WTC11 (cell line): ENCODE measurements at regions not wholly inside any gene's neighbourhood (a gene's known extent, or its start where the extent isn't known, plus 50 kb on each side); places are given as distances from the start of the nearest gene placed in this dataset.

Experiments
- CTCF ChIP-seq: fragments of 200-600 bp; IDR thresholded peaks from 2 replicates; pipeline ENCODE4 v1.8.0; 2022; ENCODE audit warnings: antibody characterized with exemption
- FOXP1 ChIP-seq: sonication (generic); formaldehyde crosslinking; IDR thresholded peaks from 2 replicates; pipeline ENCODE4 v1.8.0; 2022; ENCODE audit warnings: missing genetic modification reagents, mild to moderate bottlenecking, moderate library complexity, borderline replicate concordance
- HMGXB4 ChIP-seq: sonication (generic); formaldehyde crosslinking; IDR thresholded peaks from 2 replicates; pipeline ENCODE4 v1.8.1; 2023; ENCODE audit warnings: mild to moderate bottlenecking, moderate library complexity, missing genetic modification reagents
- USF1 ChIP-seq: sonication (generic); formaldehyde crosslinking; IDR thresholded peaks from 2 replicates; pipeline ENCODE4 v1.8.0; 2022; ENCODE audit warnings: mild to moderate bottlenecking, missing genetic modification reagents
- TF ChIP-seq, protein P1 (sequence below): sonication (generic); formaldehyde crosslinking; IDR thresholded peaks from 2 replicates; pipeline ENCODE4 v1.8.1; 2023; ENCODE audit warnings: mild to moderate bottlenecking, missing genetic modification reagents
- TF ChIP-seq, protein P2 (sequence below): sonication (generic); formaldehyde crosslinking; IDR thresholded peaks from 2 replicates; pipeline ENCODE4 v1.8.1; 2023; ENCODE audit warnings: mild to moderate bottlenecking, missing genetic modification reagents

- TF ChIP-seq, protein P1, sequence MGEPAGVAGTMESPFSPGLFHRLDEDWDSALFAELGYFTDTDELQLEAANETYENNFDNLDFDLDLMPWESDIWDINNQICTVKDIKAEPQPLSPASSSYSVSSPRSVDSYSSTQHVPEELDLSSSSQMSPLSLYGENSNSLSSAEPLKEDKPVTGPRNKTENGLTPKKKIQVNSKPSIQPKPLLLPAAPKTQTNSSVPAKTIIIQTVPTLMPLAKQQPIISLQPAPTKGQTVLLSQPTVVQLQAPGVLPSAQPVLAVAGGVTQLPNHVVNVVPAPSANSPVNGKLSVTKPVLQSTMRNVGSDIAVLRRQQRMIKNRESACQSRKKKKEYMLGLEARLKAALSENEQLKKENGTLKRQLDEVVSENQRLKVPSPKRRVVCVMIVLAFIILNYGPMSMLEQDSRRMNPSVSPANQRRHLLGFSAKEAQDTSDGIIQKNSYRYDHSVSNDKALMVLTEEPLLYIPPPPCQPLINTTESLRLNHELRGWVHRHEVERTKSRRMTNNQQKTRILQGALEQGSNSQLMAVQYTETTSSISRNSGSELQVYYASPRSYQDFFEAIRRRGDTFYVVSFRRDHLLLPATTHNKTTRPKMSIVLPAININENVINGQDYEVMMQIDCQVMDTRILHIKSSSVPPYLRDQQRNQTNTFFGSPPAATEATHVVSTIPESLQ (CRISPR knock-in tag) = no peak
- TF ChIP-seq FOXP1 (CRISPR knock-in tag) (no peak), CTCF (no peak), HMGXB4 (no peak), USF1 (CRISPR knock-in tag) (no peak)
- TF ChIP-seq, protein P2, sequence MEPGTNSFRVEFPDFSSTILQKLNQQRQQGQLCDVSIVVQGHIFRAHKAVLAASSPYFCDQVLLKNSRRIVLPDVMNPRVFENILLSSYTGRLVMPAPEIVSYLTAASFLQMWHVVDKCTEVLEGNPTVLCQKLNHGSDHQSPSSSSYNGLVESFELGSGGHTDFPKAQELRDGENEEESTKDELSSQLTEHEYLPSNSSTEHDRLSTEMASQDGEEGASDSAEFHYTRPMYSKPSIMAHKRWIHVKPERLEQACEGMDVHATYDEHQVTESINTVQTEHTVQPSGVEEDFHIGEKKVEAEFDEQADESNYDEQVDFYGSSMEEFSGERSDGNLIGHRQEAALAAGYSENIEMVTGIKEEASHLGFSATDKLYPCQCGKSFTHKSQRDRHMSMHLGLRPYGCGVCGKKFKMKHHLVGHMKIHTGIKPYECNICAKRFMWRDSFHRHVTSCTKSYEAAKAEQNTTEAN = no peak
Measured at GRCh38 chr2:16296038-16296290, 355.6 kb downstream of the MYCN start.
